ENCODE measurements at regions not wholly inside any gene's neighbourhood (a gene's known extent, or its start where the extent isn't known, plus 50 kb on each side); places are given as distances from the start of the nearest gene placed in this dataset.

- DNase-seq, result no peak
These were observed 618.8 kb upstream of the POU3F2 start for GRCh38 chr6:98215531-98215930.

- DNase-seq, result no peak
These were observed 604.1 kb upstream of the POU3F2 start for GRCh38 chr6:98230250-98230649.

DNA sequence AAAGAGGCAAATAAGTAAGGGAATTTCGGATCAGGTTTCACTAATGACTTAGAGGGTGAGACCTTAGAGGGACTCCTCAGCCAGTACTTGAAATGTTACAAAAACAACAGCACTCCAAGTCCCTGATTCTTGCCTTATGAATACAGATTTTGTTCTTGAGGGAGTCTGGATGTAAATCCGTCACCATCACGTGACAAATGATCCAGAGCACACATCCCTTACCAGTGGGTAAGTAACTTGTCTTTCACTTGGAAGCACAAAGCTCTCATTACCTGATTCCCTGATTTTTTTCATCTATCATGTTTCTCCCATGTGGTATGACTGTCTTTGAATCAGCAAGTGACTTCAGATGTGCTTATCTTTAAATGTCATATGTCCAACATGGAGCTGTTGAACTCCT is 595.3 kb upstream of the POU3F2 start:
- DNase-seq, result no peak

DNA sequence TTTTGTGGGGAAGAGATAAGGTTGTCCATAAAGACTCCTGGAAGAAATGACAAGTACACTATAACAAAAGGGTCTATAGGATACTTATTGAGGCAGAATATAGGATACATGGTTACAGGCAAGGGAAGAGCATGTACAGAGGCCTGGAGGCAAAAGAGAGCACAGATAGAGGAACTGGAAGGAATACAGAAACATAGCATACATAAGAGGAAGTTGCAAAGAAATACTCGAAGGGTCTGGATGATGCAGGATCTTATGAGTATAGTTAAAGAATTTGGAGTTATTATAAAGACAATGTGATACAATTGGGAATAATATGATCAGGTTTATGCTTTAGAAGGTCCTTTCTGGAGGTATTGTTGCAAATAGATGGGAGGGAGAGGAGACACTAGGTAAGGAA is 592.7 kb upstream of the POU3F2 start:
- no peak for DNase-seq

DNA sequence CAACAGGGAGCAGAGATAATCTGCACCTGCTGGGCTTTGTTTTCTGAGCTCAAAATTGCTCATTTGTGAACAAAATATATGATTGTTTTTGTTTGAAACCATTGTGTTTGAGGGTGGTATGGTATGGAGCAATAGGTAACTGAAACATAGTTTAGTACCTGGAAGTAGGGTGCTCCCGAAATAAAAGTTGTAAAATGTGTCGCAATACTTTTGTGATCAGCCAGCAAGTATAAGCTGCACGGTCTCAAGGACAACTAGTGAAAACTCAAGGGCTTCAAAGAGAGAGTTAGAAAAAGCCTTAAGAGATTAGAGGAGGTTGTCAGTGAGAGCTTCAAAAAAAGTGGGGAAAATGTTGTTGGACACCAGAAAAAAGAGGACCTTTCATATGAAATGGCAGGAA is 579.8 kb upstream of the POU3F2 start:
- no peak for DNase-seq

- no peak for DNase-seq
These were observed 574.0 kb upstream of the POU3F2 start for GRCh38 chr6:98260382-98260781.

- DNase-seq, result no peak
These were observed 562.3 kb upstream of the POU3F2 start for GRCh38 chr6:98272060-98272459.

DNA sequence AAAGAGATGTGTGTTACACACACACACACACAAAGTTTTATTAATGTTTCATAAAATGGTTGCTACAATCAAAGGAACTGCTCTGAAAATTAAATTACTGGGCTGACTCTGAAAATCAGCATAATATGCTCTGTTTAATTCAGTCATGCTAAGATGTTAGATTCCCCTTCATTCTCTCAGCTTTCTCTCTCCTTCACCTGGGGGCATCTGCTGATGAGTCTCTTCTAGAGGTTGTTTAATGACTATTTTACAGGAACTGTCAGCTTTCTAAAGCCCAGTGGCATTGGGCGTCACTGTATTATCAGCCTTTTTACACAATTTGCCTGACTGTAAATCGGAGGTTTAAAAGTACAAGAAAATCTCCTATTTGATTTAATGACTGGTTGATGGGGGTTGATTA is 559.7 kb upstream of the POU3F2 start:
- no peak for DNase-seq

DNA sequence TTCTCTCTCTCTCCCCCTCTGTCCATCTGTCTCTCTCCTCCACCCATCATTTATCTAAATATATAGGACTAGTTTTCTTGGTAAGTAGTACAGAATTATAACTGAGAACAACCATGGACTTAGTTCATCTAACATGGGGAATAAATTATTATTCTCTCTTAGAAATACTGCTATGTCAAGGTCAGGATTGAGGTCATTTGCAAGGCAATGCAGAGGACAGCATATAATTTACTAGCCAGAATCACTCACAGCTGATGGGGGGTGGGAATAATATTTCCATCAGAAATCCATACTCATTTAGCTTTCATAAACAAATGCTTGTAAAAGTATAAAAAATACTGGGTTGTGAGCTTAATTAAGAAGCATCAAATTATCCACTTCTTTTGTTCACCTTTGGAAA is 553.9 kb upstream of the POU3F2 start:
- DNase-seq, result no peak

- DNase-seq, result no peak
These were observed 547.8 kb upstream of the POU3F2 start for GRCh38 chr6:98286620-98287019.

- DNase-seq, result no peak
These were observed 546.5 kb upstream of the POU3F2 start for GRCh38 chr6:98287876-98288275.

DNA sequence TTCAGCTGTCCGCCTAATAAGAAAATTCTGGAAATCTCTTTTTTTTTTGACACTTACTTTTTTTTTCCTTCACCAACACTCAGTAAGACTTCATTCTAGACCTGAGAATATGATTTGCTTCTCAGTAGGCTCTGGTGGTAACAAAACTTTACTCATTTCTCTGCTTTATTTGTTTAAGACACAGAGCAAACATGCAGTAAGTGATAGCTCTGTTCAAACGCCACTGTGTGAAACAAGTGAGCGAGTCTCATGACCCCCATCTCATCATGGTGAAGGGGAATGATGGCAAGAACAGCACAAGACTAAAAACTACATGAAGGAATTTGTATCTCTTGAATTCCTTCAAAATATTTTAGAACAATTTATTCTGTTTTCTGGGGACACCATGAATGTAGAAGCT is 541.6 kb upstream of the POU3F2 start:
- DNase-seq, result no peak

DNA sequence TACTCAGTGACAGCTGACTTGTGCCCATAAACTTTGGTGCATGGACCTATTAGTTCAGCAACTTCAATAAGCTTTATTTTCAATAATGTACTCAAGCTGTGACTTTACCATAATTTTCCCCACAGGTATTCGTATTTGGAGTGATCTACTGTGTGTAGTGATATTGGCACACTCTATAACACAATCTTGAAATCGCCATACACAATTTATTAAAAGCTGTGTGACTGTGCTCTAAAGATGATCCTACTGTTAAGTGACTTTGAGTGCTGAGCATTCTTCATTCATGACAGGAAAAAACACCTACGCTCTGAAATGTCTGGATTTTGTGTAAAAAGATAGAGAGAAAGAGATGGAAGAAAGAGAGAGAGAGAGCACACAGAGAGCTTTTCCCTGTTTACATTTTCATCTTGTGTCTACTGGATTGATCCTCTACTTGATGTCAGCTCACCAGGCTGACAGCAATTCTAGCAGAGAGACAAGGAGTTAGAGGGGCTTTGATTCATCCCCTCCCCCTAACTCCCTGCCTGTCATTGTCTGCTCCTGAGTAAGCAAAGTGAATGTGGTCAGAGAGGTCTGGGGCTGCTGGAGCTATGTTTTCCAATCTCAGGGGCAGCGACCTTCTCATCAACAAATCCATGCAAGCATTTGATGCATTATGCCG is 538.7 kb upstream of the POU3F2 start:
- no peak for DNase-seq

DNA sequence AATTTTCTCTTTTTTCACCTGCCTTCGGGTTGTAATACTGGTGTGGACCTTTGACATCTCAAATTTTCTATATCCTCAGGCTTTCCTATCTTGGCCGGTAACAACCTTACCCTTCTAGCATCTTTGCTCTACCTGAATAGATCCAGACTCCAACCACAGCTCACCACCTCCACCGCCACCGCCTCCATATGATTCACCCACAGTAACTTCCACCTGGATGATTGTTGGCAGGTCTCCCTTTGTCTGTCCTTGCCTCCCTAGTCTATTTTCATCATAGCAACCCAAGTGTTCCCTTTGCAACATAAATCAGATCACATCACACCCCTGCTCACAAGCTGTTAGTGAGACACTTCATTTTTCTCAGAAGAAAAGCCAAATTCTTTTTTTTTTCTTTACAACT is 525.8 kb upstream of the POU3F2 start:
- DNase-seq, result no peak

GRCh38 chr6:98310443-98310842 is 523.9 kb upstream of the POU3F2 start:
- DNase-seq, result no peak

DNA sequence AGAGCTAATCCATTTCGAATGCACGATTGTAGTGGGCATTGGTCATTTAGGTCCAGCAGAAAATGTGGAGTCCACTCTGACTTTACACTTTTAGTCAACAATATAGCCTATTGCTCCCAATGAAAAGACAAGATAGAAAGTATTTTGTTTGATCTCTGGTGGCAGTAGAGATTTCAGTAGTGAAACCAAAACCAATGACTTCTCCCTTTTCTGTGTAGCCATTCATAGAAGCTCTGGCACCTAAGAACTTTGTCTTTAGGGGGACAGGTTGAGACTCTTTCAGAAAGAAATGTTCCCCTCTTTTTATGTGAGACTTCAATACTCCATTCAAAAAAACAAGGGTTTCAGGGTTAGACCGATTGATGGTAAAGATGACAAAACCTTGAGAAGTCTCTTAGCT is 510.8 kb upstream of the POU3F2 start:
- no peak for DNase-seq

DNA sequence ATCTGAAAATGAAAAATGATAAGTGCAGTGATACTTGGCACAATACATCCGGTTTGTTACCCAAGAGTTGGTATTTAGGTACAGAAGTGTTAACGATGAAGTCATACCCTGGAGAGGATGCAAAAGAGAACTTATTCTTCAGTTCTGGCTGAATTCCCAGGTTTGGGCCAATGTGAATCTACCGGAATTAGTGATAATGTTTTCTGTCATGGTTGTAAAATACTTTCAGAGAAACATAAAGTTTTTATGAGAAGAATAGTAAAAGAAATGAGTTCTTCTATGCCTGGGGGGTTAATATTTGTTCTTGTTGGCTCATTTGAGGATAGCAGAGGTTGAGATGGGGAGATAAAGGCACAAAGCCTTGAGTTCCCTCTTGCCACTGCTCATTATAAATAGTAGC is 509.9 kb upstream of the POU3F2 start:
- DNase-seq, result no peak

DNA sequence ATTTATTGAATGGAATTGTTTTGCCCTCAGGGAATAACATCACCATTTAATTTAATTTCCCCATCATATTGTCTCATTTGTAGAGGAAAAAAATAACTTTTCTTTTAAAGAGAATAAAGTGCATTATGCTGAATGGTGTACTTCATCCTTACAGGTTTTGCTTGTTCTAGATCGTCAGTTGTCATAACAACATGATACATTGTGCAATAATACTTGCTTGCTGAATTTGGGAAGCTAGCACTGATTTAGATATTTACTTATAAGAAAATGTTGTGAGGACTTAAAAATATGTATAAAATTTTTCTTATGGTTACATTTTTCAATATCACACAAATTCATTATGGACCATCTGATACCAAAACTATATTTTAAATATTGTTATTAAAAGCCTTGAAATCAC is 509.0 kb upstream of the POU3F2 start:
- DNase-seq, result no peak

DNA sequence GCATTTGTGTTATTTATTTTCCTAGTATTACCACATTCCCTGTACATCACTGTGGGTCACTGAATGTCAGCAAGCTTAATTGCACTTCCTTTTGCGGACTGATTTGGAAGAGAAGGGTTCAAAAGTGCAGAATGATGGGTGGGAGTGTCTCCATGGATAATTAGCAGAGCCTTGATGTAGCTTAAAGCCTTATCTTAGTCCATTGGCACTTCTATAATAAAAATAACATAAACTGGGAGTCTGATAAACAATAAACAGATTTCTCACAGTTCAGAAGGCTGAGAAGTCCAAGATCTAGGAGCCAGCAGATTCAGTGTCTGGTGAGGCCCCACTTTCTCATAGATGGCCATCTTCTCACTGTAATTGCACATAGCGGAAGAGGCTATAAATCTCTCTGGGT is 501.1 kb upstream of the POU3F2 start:
- no peak for DNase-seq

- DNase-seq, result no peak
These were observed 498.8 kb upstream of the POU3F2 start for GRCh38 chr6:98335594-98335993.

DNA sequence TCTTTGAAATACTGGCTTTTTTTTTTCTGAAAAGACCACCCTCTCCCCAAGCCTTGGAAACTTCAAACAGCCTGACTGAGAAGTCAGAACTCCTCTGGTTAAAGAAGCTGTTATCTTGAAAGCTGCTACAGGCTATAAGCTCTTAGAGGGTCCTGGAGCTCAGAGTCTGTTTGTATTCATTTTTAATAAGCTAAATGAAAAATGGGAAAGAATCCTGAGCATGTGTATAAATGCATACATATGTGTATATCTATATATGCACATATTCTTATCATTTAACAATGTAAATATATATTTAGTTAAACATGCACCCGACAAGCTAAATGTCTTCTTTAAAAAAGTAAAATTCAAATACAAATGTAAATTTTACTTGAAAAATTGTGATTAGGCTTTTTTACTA is 494.9 kb upstream of the POU3F2 start:
- no peak for DNase-seq

DNA sequence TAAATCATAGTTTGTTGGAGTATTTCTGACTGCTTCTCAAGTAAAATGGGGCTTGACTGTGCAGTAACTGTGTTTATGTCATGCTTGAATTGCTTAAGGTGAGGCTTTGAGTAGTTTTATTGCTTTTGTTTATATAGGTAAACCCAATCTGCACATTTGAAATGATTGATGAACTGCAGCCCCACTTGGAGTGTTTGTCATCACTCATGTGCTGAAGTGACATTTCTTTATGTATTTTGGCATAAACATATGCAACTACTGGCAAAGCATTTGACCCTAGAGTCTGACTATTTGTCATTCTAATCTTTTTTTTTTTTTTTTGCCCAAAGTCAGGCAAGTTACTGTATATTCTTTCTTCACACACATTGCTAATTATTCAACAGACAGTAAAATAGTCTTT is 491.4 kb upstream of the POU3F2 start:
- DNase-seq, result no peak

GRCh38 chr6:98343797-98344196 is 490.6 kb upstream of the POU3F2 start:
- DNase-seq, result no peak

- DNase-seq, result no peak
These were observed 482.0 kb upstream of the POU3F2 start for GRCh38 chr6:98352348-98352747.

GRCh38 chr6:98358173-98358572 is 476.2 kb upstream of the POU3F2 start:
- DNase-seq, result no peak

- no peak for DNase-seq
These were observed 468.0 kb upstream of the POU3F2 start for GRCh38 chr6:98366371-98366770.

Data from activated CD8-positive, alpha-beta memory T cell treated with anti-CD3 and anti-CD28 coated beads for 24 hours (primary cell).